Astrocyte (in vitro differentiated cells and primary cell): ENCODE measurements at regions not wholly inside any gene's neighbourhood (a gene's known extent, or its start where the extent isn't known, plus 50 kb on each side); places are given as distances from the start of the nearest gene placed in this dataset.
"Not testable (repeated sequence)": the region's sequence is repeated elsewhere in the genome, so short reads cannot be mapped to it uniquely, and the experiment has no call there.

ENCODE experiments used
- DNase-seq: peaks from one replicate; pipeline ENCODE4 v3.0.0-alpha.2; 2010; ENCODE audit warnings: low read depth
- FAIRE-seq: peaks from 2 replicates; lab custom pipeline; 2011; peaks lifted over from hg19 to GRCh38; lab: Jason Lieb, UNC
- H2AFZ ChIP-seq: 2 replicates; pipeline ENCODE4 v1.6.0; 2012; ENCODE audit warnings: low read depth, low read length, inconsistent platforms
- H3K27ac ChIP-seq: 2 replicates; pipeline ENCODE4 v1.5.1; 2011; ENCODE audit warnings: low read depth, low read length, inconsistent platforms
- H3K27me3 ChIP-seq: 2 replicates; pipeline ENCODE4 v1.6.0; 2011; ENCODE audit warnings: low read length, inconsistent platforms; ENCODE audit not compliant: insufficient read depth
- H3K36me3 ChIP-seq: 2 replicates; pipeline ENCODE4 v1.5.1; 2011; ENCODE audit warnings: low read length, inconsistent platforms; ENCODE audit not compliant: insufficient read depth
- H3K4me1 ChIP-seq: 2 replicates; pipeline ENCODE4 v1.5.1; 2011; ENCODE audit warnings: low read length, inconsistent platforms; ENCODE audit not compliant: insufficient read depth
- H3K4me2 ChIP-seq: 2 replicates; pipeline ENCODE4 v1.6.0; 2012; ENCODE audit warnings: low read length, inconsistent platforms
- H3K4me3 ChIP-seq: 2 replicates; pipeline ENCODE4 v1.5.1; 2011; ENCODE audit warnings: low read depth, mild to moderate bottlenecking, low read length, inconsistent platforms; ENCODE audit not compliant: insufficient read depth
- H3K79me2 ChIP-seq: 2 replicates; pipeline ENCODE4 v1.6.0; 2012; ENCODE audit warnings: mild to moderate bottlenecking, low read length, inconsistent platforms; ENCODE audit not compliant: insufficient read depth
- H3K9ac ChIP-seq: 2 replicates; pipeline ENCODE4 v1.6.0; 2012; ENCODE audit warnings: mild to moderate bottlenecking, low read length, inconsistent platforms
- H3K9me3 ChIP-seq: 2 replicates; pipeline ENCODE4 v1.5.1; 2012; ENCODE audit warnings: low read depth, mild to moderate bottlenecking, low read length, inconsistent platforms; ENCODE audit not compliant: insufficient read depth
- H4K20me1 ChIP-seq: 2 replicates; pipeline ENCODE4 v1.6.0; 2012; ENCODE audit warnings: low read length, inconsistent platforms; ENCODE audit not compliant: insufficient read depth
- H3K27ac Mint-ChIP-seq: one replicate; pipeline ENCODE4 v1.8.0; 2021; ENCODE audit warnings: mild to moderate bottlenecking, mixed read lengths; ENCODE audit not compliant: unreplicated experiment
- H3K27me3 Mint-ChIP-seq: one replicate; pipeline ENCODE4 v1.8.0; 2021; ENCODE audit warnings: low read depth, mixed read lengths; ENCODE audit not compliant: unreplicated experiment
- H3K36me3 Mint-ChIP-seq: one replicate; pipeline ENCODE4 v1.8.0; 2021; ENCODE audit warnings: low read depth, mixed read lengths; ENCODE audit not compliant: unreplicated experiment
- H3K4me1 Mint-ChIP-seq: one replicate; pipeline ENCODE4 v1.8.0; 2021; ENCODE audit warnings: low read depth, mixed read lengths; ENCODE audit not compliant: unreplicated experiment
- H3K4me3 Mint-ChIP-seq: one replicate; pipeline ENCODE4 v1.8.0; 2021; ENCODE audit warnings: mild to moderate bottlenecking, moderate library complexity, mixed read lengths; ENCODE audit not compliant: unreplicated experiment
- H3K9me3 Mint-ChIP-seq: one replicate; pipeline ENCODE4 v1.8.0; 2021; ENCODE audit warnings: mild to moderate bottlenecking, mixed read lengths; ENCODE audit not compliant: unreplicated experiment
- CTCF ChIP-seq: IDR thresholded peaks from 2 replicates; pipeline ENCODE4 v1.5.1; 2011; ENCODE audit warnings: low read depth, mild to moderate bottlenecking, inconsistent platforms, low read length, moderate library complexity; ENCODE audit not compliant: insufficient read depth
- EZH2 ChIP-seq: IDR thresholded peaks from 2 replicates; pipeline ENCODE4 v1.6.1; 2012; ENCODE audit warnings: mild to moderate bottlenecking, low read length, inconsistent platforms; ENCODE audit not compliant: insufficient read depth

DNA sequence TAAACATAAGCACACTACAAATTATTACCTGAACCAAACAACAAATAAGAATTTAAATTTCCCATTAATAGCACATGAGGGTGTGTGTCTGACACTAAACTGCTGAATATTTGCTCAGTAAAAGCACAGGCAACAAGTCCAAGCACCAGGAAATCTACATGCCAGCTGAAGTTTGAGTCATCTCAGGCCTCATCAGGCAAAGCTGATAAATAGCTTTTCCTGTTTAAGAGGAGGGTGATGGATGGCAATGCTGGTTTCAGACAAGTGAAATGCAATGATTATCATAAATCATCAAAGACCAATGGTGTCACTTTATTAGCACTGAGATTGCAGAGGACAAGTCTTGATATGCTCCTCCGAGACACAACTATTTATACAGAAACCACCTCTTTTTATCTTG is 1668.0 kb upstream of the C9orf72 start:
- Histone ChIP-seq H3K4me2 (no peak overlapping the region), H2AFZ (no peak overlapping the region), H3K9me3 (no peaks in the 10 kb centered on the region), H3K4me3 (no peak overlapping the region), H3K79me2 (no peaks in the 10 kb centered on the region), H3K27me3 (no peaks in the 10 kb centered on the region), H3K9ac (no peak overlapping the region), H3K27ac (no peak overlapping the region), H3K36me3 (no peaks in the 10 kb centered on the region), H4K20me1 (no peaks in the 10 kb centered on the region), H3K4me1 (no peaks in the 10 kb centered on the region)
- no peak overlapping the region for H3K4me3 Mint-ChIP-seq
- no peaks in the 10 kb centered on the region for H3K36me3 Mint-ChIP-seq
- H3K27me3 Mint-ChIP-seq, result peaks cover 3% of the 10 kb centered on the region
- no peak overlapping the region for H3K27ac Mint-ChIP-seq
- TF ChIP-seq CTCF (no peak), EZH2 (no peak)
- H3K4me1 Mint-ChIP-seq, result peaks cover 3% of the 10 kb centered on the region
- FAIRE-seq (no peak), DNase-seq (no peak)
- no peaks in the 10 kb centered on the region for H3K9me3 Mint-ChIP-seq

DNA sequence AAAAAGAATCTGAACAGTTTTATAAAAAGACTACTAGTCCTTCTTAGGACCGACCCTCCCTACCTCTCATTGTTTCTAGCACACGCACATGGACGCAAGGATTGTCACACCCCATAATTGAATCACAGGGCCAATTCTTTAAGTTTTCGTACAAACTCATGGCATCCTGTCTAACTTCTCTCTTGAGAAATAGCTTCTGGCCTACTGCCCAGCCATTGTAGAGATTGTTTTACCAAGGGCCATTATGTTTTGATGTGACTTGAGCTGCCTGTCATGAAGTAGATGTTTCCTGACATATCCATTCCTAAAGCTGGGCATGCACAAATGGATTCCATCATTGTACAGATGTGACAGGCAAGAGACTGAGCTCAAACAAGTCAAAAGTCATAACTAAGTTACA is 1672.1 kb upstream of the C9orf72 start:
- H3K27ac Mint-ChIP-seq, result no peak overlapping the region
- H2AFZ ChIP-seq, result no peak overlapping the region
- DNase-seq, result no peak
- H3K9me3 Mint-ChIP-seq, result no peaks in the 10 kb centered on the region
- peaks cover 3% of the 10 kb centered on the region for H3K4me1 Mint-ChIP-seq
- no peak for FAIRE-seq
- no peak overlapping the region for H3K4me3 Mint-ChIP-seq
- H3K36me3 ChIP-seq, result no peaks in the 10 kb centered on the region
- no peaks in the 10 kb centered on the region for H3K4me1 ChIP-seq
- H4K20me1 ChIP-seq, result no peaks in the 10 kb centered on the region
- H3K27me3 Mint-ChIP-seq, result peaks cover 3% of the 10 kb centered on the region
- no peaks in the 10 kb centered on the region for H3K36me3 Mint-ChIP-seq
- no peaks in the 10 kb centered on the region for H3K79me2 ChIP-seq
- H3K4me3 ChIP-seq, result no peak overlapping the region
- no peaks in the 10 kb centered on the region for H3K27me3 ChIP-seq
- no peak overlapping the region for H3K27ac ChIP-seq
- H3K4me2 ChIP-seq, result no peak overlapping the region
- TF ChIP-seq EZH2 (no peak), CTCF (no peak)
- no peak overlapping the region for H3K9ac ChIP-seq
- no peaks in the 10 kb centered on the region for H3K9me3 ChIP-seq

- H3K9ac ChIP-seq, H2AFZ ChIP-seq, DNase-seq, H3K4me1 Mint-ChIP-seq, H3K4me2 ChIP-seq, H3K27ac ChIP-seq, H3K9me3 ChIP-seq, H3K9me3 Mint-ChIP-seq, H3K36me3 Mint-ChIP-seq, H4K20me1 ChIP-seq, H3K27me3 ChIP-seq, H3K4me3 Mint-ChIP-seq, FAIRE-seq, H3K27ac Mint-ChIP-seq, H3K36me3 ChIP-seq, H3K4me1 ChIP-seq, H3K79me2 ChIP-seq, H3K4me3 ChIP-seq, H3K27me3 Mint-ChIP-seq: not testable (repeated sequence)
Observed at GRCh38 chr9:29270400-29270799, 1697.1 kb upstream of the C9orf72 start.
